ENCODE measurements at regions not wholly inside any gene's neighbourhood (a gene's known extent, or its start where the extent isn't known, plus 50 kb on each side); places are given as distances from the start of the nearest gene placed in this dataset.

- Mint-ChIP-seq H3K27ac (peak overlapping the region in 1 of 3 experiments; percentile 6), H3K9me3 (no peaks in the 10 kb centered on the region), H3K27me3 (ENCODE audit: low read depth) (no peaks in the 10 kb centered on the region), H3K36me3 (ENCODE audit: low read depth) (no peaks in the 10 kb centered on the region), H3K4me1 (peaks cover 10% of the 10 kb centered on the region), H3K4me3 (no peak overlapping the region)
- no peak for TF ChIP-seq CTCF (IDR thresholded peaks at IDR 0.05; ENCODE audit: unreplicated experiment in 3 of 3)
Measured at GRCh38 chr18:52082246-52082645, 257.8 kb upstream of the DCC start.

GRCh38 chr18:52087140-52087539, 252.9 kb upstream of the DCC start:
- Mint-ChIP-seq H3K27ac (no peak overlapping the region), H3K27me3 (ENCODE audit: low read depth) (no peaks in the 10 kb centered on the region), H3K9me3 (no peaks in the 10 kb centered on the region), H3K36me3 (ENCODE audit: low read depth) (no peaks in the 10 kb centered on the region), H3K4me3 (no peak overlapping the region), H3K4me1 (peaks cover 10% of the 10 kb centered on the region)
- TF ChIP-seq CTCF (IDR thresholded peaks at IDR 0.05; ENCODE audit: unreplicated experiment in 3 of 3), result no peak

- peaks cover 3% of the 10 kb centered on the region for H3K9me3 Mint-ChIP-seq
- no peaks in the 10 kb centered on the region for H3K27me3 Mint-ChIP-seq (ENCODE audit: low read depth)
- TF ChIP-seq CTCF (IDR thresholded peaks at IDR 0.05; ENCODE audit: unreplicated experiment in 3 of 3), result no peak
- H3K36me3 Mint-ChIP-seq (ENCODE audit: low read depth), result no peaks in the 10 kb centered on the region
- H3K4me3 Mint-ChIP-seq, result no peak overlapping the region
- H3K4me1 Mint-ChIP-seq, result no peaks in the 10 kb centered on the region
- no peak overlapping the region for H3K27ac Mint-ChIP-seq
Measured at GRCh38 chr18:52090005-52090404, 250.0 kb upstream of the DCC start.

- Mint-ChIP-seq H3K9me3 (peaks cover 5% of the 10 kb centered on the region), H3K4me3 (no peak overlapping the region), H3K4me1 (no peaks in the 10 kb centered on the region), H3K36me3 (ENCODE audit: low read depth) (no peaks in the 10 kb centered on the region), H3K27me3 (ENCODE audit: low read depth) (no peaks in the 10 kb centered on the region), H3K27ac (no peak overlapping the region)
- no peak for TF ChIP-seq CTCF (IDR thresholded peaks at IDR 0.05; ENCODE audit: unreplicated experiment in 3 of 3)
Measured at GRCh38 chr18:52093171-52093570, 246.8 kb upstream of the DCC start.

- no peak for TF ChIP-seq CTCF (IDR thresholded peaks at IDR 0.05; ENCODE audit: unreplicated experiment in 3 of 3)
- no peaks in the 10 kb centered on the region for H3K36me3 Mint-ChIP-seq (ENCODE audit: low read depth)
- H3K27ac Mint-ChIP-seq, result no peak overlapping the region
- no peak overlapping the region for H3K4me3 Mint-ChIP-seq
- H3K27me3 Mint-ChIP-seq (ENCODE audit: low read depth), result no peaks in the 10 kb centered on the region
- H3K4me1 Mint-ChIP-seq, result peaks cover 12% of the 10 kb centered on the region
- no peaks in the 10 kb centered on the region for H3K9me3 Mint-ChIP-seq
Measured at GRCh38 chr18:52118684-52119083, 221.3 kb upstream of the DCC start.

- TF ChIP-seq CTCF (IDR thresholded peaks at IDR 0.05; ENCODE audit: unreplicated experiment in 3 of 3), result no peak
- Mint-ChIP-seq H3K27me3 (ENCODE audit: low read depth) (no peaks in the 10 kb centered on the region), H3K9me3 (peaks cover 6% of the 10 kb centered on the region), H3K27ac (no peak overlapping the region), H3K36me3 (ENCODE audit: low read depth) (no peaks in the 10 kb centered on the region), H3K4me1 (no peaks in the 10 kb centered on the region), H3K4me3 (no peak overlapping the region)
Measured at GRCh38 chr18:52130624-52131301, 209.2 kb upstream of the DCC start.

Data from nephron (organoid).